HCT116 (cell line): ENCODE measurements at regions not wholly inside any gene's neighbourhood (a gene's known extent, or its start where the extent isn't known, plus 50 kb on each side); places are given as distances from the start of the nearest gene placed in this dataset.

Experiments used
- ATAC-seq: fragments of 200-7000 bp; cut with Tn5 transposase; 2 replicates; pipeline ENCODE4 v1.9.1; 2020; ENCODE audit warnings: mild to moderate bottlenecking, moderate library complexity
- BruUV-seq: library from RNA; stranded (reverse); fragments of 400-500 nt; replicated peaks from 2 replicates; lab custom pipeline; 2021; lab: Mats Ljungman, UMichigan
- CTCF ChIA-PET: fragments of 300-600 bp; sonication (Branson Sonifier 250); formaldehyde crosslinking; loops from one replicate; lab custom pipeline; 2021; ENCODE audit warnings: antibody characterized with exemption; lab: Charles Lee
- POLR2A ChIA-PET: fragments of 300-600, 350-600 bp; sonication (Branson Sonifier 250); formaldehyde crosslinking; loops from one replicate; lab custom pipeline; 2021; ENCODE audit warnings: antibody characterized with exemption; lab: Charles Lee
- RAD21 ChIA-PET, 2 experiments: fragments of 300-600 bp; sonication (Branson Sonifier 250); formaldehyde crosslinking; loops; one replicate each; lab custom pipeline; 2023; ENCODE audit warnings: low total read pairs in 2 of 2; ENCODE audit not compliant: uncharacterized antibody in 2 of 2, unreplicated experiment in 2 of 2, low non-redundant PET in 1 of 2; lab: Charles Lee
- DNase-seq: peaks from one replicate; pipeline ENCODE4 v3.0.0-alpha.2; 2010; ENCODE audit warnings: low read depth, low spot score
- H2AFZ ChIP-seq: fragments of 200-600 bp; shearing (Covaris generic), sonication (generic); 2 replicates; pipeline ENCODE4 v1.6.1; 2017; ENCODE audit warnings: low read depth, mixed run types, mixed read lengths, antibody characterized with exemption, low read length; ENCODE audit not compliant: poor library complexity, severe bottlenecking
- H3K27ac ChIP-seq: 2 replicates; pipeline ENCODE4 v1.5.1; 2012; ENCODE audit warnings: low read depth, low read length
- H3K27me3 ChIP-seq: fragments of 200-600 bp; sonication (generic); 2 replicates; pipeline ENCODE4 v1.6.1; 2016; ENCODE audit warnings: mixed run types, low read length, mixed read lengths; ENCODE audit not compliant: insufficient read depth
- H3K36me3 ChIP-seq, 2 experiments: fragments of 200-500 bp in 1 of 2; fragments of 200-600 bp in 1 of 2; sonication (Bioruptor generic) in 1 of 2; sonication (generic) in 1 of 2; 2 replicates each; pipeline versions ENCODE4 v1.5.1 to v1.6.1; 2014 to 2016; ENCODE audit warnings: low read length in 2 of 2, inconsistent platforms in 1 of 2, mixed read lengths in 1 of 2, mixed run types in 1 of 2; ENCODE audit not compliant: insufficient read depth in 2 of 2, control insufficient read depth in 1 of 2
- H3K4me1 ChIP-seq, 2 experiments: fragments of 200-600 bp in 1 of 2; sonication (generic) in 1 of 2; 2 replicates each; pipeline versions ENCODE4 v1.5.1 to v1.6.1; 2012 to 2017; ENCODE audit warnings: low read length in 2 of 2, inconsistent platforms in 1 of 2, mild to moderate bottlenecking in 1 of 2, mixed read lengths in 1 of 2, mixed run types in 1 of 2, moderate library complexity in 1 of 2; ENCODE audit not compliant: insufficient read depth in 2 of 2, control insufficient read depth in 1 of 2
- H3K4me2 ChIP-seq: fragments of 200-600 bp; sonication (generic); 2 replicates; pipeline ENCODE4 v1.6.1; 2017; ENCODE audit warnings: mixed run types, low read length, mixed read lengths
- H3K4me3 ChIP-seq, 2 experiments: fragments of 200-600 bp in 1 of 2; sonication (generic) in 1 of 2; replicated peaks in 1 of 2; 2 replicates each; pipeline ENCODE4 v1.5.1; 2011 to 2016; ENCODE audit warnings: low read length in 2 of 2, control low read depth in 1 of 2, low read depth in 1 of 2, mild to moderate bottlenecking in 1 of 2, mixed read lengths in 1 of 2, mixed run types in 1 of 2
- H3K79me2 ChIP-seq: fragments of 200-600 bp; sonication (generic); 2 replicates; pipeline ENCODE4 v1.6.1; 2017; ENCODE audit warnings: mild to moderate bottlenecking, mixed run types, low read length, moderate library complexity, mixed read lengths; ENCODE audit not compliant: insufficient read depth
- H3K9ac ChIP-seq: fragments of 200-600 bp; sonication (generic); 2 replicates; pipeline ENCODE4 v1.6.1; 2016; ENCODE audit warnings: low read length, mixed read lengths
- H3K9me2 ChIP-seq: fragments of 200-600 bp; sonication (generic), shearing (Covaris generic); 2 replicates; pipeline ENCODE4 v1.6.1; 2017; ENCODE audit warnings: mixed run types, mild to moderate bottlenecking, moderate library complexity; ENCODE audit not compliant: insufficient read depth
- H3K9me3 ChIP-seq, 2 experiments: fragments of 200-500 bp in 1 of 2; fragments of 200-600 bp in 1 of 2; sonication (Bioruptor generic) in 1 of 2; sonication (generic) in 1 of 2; 2 replicates each; pipeline ENCODE4 v1.6.1; 2014 to 2017; ENCODE audit warnings: low read length in 2 of 2, mixed read lengths in 2 of 2, inconsistent platforms in 1 of 2, low read depth in 1 of 2, mild to moderate bottlenecking in 1 of 2, mixed run types in 1 of 2, moderate library complexity in 1 of 2; ENCODE audit not compliant: control insufficient read depth in 1 of 2, insufficient read depth in 1 of 2
- H4K20me1 ChIP-seq: fragments of 200-600 bp; sonication (generic), shearing (Covaris generic); 2 replicates; pipeline ENCODE4 v1.6.1; 2017; ENCODE audit warnings: mixed run types, mild to moderate bottlenecking, moderate library complexity; ENCODE audit not compliant: insufficient read depth
- CBX3 ChIP-seq: IDR thresholded peaks from 2 replicates; pipeline ENCODE4 v1.6.1; 2012; ENCODE audit warnings: low read depth
- CTCF ChIP-seq, 3 experiments: fragments of 200-600 bp in 1 of 3; sonication (generic) in 1 of 3; IDR thresholded peaks in 2 of 3; conservative IDR thresholded peaks in 1 of 3; 2 replicates each; pipeline ENCODE4 v1.5.1; 2012 to 2017; ENCODE audit warnings: low read depth in 2 of 3, low read length in 2 of 3, antibody characterized with exemption in 1 of 3, borderline replicate concordance in 1 of 3, control low read depth in 1 of 3, mild to moderate bottlenecking in 1 of 3, mixed read lengths in 1 of 3, mixed run types in 1 of 3, moderate library complexity in 1 of 3; ENCODE audit not compliant: insufficient read depth in 1 of 3
- EGR1 ChIP-seq: IDR thresholded peaks from 2 replicates; pipeline ENCODE4 v1.6.1; 2012; ENCODE audit warnings: low read depth
- ELF1 ChIP-seq: IDR thresholded peaks from 2 replicates; pipeline ENCODE4 v1.6.1; 2012; ENCODE audit warnings: low read depth, borderline replicate concordance
- EZH2phosphoT487 ChIP-seq: fragments of 200-600 bp; IDR thresholded peaks from 2 replicates; pipeline ENCODE4 v1.6.1; 2018; ENCODE audit warnings: antibody characterized with exemption, borderline replicate concordance
- JUND ChIP-seq: IDR thresholded peaks from 2 replicates; pipeline ENCODE4 v1.6.1; 2012
- POLR2A ChIP-seq: IDR thresholded peaks from 2 replicates; pipeline ENCODE4 v1.7.0; 2011; ENCODE audit warnings: borderline replicate concordance; ENCODE audit not compliant: insufficient read depth, insufficient read length; ENCODE audit errors: extremely low read depth
- POLR2AphosphoS5 ChIP-seq: IDR thresholded peaks from 2 replicates; pipeline ENCODE4 v1.6.1; 2011; ENCODE audit warnings: mild to moderate bottlenecking, low read depth, low read length, moderate library complexity
- RAD21 ChIP-seq: IDR thresholded peaks from 2 replicates; pipeline ENCODE4 v1.6.1; 2012; ENCODE audit warnings: low read depth, mild to moderate bottlenecking
- REST ChIP-seq: IDR thresholded peaks from 2 replicates; pipeline ENCODE4 v1.6.1; 2012; ENCODE audit warnings: low read depth
- SIN3A ChIP-seq: IDR thresholded peaks from 2 replicates; pipeline ENCODE4 v1.6.1; 2012; ENCODE audit warnings: low read depth
- SP1 ChIP-seq: IDR thresholded peaks from 2 replicates; pipeline ENCODE4 v1.6.1; 2012; ENCODE audit warnings: low read depth
- SRF ChIP-seq: IDR thresholded peaks from 2 replicates; pipeline ENCODE4 v1.6.1; 2012; ENCODE audit warnings: low read depth
- TCF7L2 ChIP-seq: IDR thresholded peaks from 2 replicates; pipeline ENCODE4 v1.7.0; 2011; ENCODE audit warnings: borderline replicate concordance, inconsistent platforms; ENCODE audit not compliant: insufficient read depth, insufficient read length; ENCODE audit errors: extremely low read depth
- ZBTB33 ChIP-seq: IDR thresholded peaks from 2 replicates; pipeline ENCODE4 v1.6.1; 2011; ENCODE audit warnings: mild to moderate bottlenecking, low read length, moderate library complexity; ENCODE audit not compliant: insufficient replicate concordance; ENCODE audit errors: extremely low read depth
- ZNF274 ChIP-seq: fragments of 200-500 bp; sonication (Bioruptor generic); IDR thresholded peaks from 2 replicates; pipeline ENCODE4 v1.6.1; 2014; ENCODE audit warnings: mild to moderate bottlenecking, low read depth, low read length, inconsistent platforms
- intact Hi-C: fragments of 100-400 bp; cut with micrococcal nuclease; formaldehyde crosslinking; loops from 2 replicates; pipeline ENCODE4 v1.10.0; 2022
- TF ChIP-seq, protein P1 (sequence below): IDR thresholded peaks from 2 replicates; pipeline ENCODE4 v1.6.1; 2012

DNA sequence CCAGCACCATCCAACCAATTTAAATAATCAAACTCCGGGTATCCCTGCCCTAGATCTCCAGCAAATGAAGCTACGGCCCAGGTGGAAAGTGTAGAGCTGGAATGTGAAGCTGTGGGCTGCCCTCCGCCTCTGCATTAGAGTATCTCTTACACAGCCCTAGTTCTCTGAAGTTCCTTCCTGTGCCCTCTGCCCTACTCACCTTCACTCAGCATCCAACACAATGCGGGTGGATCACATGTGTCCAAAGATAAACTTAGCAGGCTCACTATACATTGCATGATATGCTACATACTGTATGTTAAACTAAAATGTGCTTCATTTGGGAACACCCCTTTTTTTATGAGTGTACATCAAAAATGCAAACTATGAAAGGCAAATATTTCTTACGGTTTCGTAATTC, 70.0 kb upstream of the RAD23B start:
- H3K4me2 ChIP-seq, result peak overlapping the region; percentile 83
- peak; percentile 68 for ATAC-seq
- H3K9me3 ChIP-seq, result no peaks in the 10 kb centered on the region
- intact Hi-C loops, result loop anchor here (2.0 kb wide), 1 partner anchor 70 kb away; the partner anchor contains the start of gene RAD23B
- H3K27ac ChIP-seq, result peak overlapping the region; percentile 94
- peak overlapping the region; percentile 57 for H3K9ac ChIP-seq
- ChIA-PET CTCF (interaction anchor here (0.8 kb wide), 1 partner anchor 10 kb away, joined by 3 read pairs; no protein-coding TSS in a partner anchor), POLR2A (interaction anchor here (0.9 to 1.5 kb wide), 4 partner anchors 11 to 91 kb away, joined by 3 to 6 read pairs (median 3); no protein-coding TSS in a partner anchor), RAD21 (no interaction called here)
- BruUV-seq, result TSS peak; percentile 90
- H3K4me1 ChIP-seq, result peaks cover 62 to 85% of the 10 kb centered on the region in 2 experiments
- no peaks in the 10 kb centered on the region for H3K9me2 ChIP-seq
- H4K20me1 ChIP-seq, result no peaks in the 10 kb centered on the region
- H3K36me3 ChIP-seq, result no peaks in the 10 kb centered on the region; a peak in 1 of 4 replicates
- H3K27me3 ChIP-seq, result no peaks in the 10 kb centered on the region
- H3K79me2 ChIP-seq, result no peaks in the 10 kb centered on the region
- H2AFZ ChIP-seq, result no peak overlapping the region
- TF ChIP-seq POLR2AphosphoS5, result no peak; the same call in 1 of the 2 replicates
- TF ChIP-seq ZNF274, result no peak
- no peak for TF ChIP-seq RAD21
- TF ChIP-seq EGR1, result no peak
- no peak for TF ChIP-seq REST
- no peak for TF ChIP-seq JUND
- TF ChIP-seq POLR2A, result no peak
- no peak for TF ChIP-seq TCF7L2
- no peak for TF ChIP-seq SIN3A
- no peak for TF ChIP-seq SRF
- TF ChIP-seq, protein P1, sequence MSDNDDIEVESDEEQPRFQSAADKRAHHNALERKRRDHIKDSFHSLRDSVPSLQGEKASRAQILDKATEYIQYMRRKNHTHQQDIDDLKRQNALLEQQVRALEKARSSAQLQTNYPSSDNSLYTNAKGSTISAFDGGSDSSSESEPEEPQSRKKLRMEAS, result no peak
- TF ChIP-seq CTCF (IDR thresholded peaks at IDR 0.05 in 2 of 3, conservative IDR thresholded peaks at IDR 0.05 in 1 of 3; ENCODE audit: borderline replicate concordance in 1 of 3, insufficient read depth in 1 of 3, low read depth in 2 of 3, low read length in 2 of 3), result no peak
- no peak for TF ChIP-seq ZBTB33
- no peak for TF ChIP-seq SP1
- TF ChIP-seq ELF1, result no peak
- TF ChIP-seq CBX3, result no peak
- no peak for TF ChIP-seq EZH2phosphoT487
- no peak for DNase-seq
- peak overlapping the region in 1 of 2 experiments; percentile 37; a peak in 2 of 4 replicates for H3K4me3 ChIP-seq
